HG02970 (cell line): ENCODE measurements at regions not wholly inside any gene's neighbourhood (a gene's known extent, or its start where the extent isn't known, plus 50 kb on each side); places are given as distances from the start of the nearest gene placed in this dataset.

ENCODE experiments used
- ATAC-seq: cut with Tn5 transposase; IDR thresholded peaks from one replicate; pipeline ENCODE4 v1.9.1; 2021; ENCODE audit warnings: mild to moderate bottlenecking, moderate library complexity, moderate number of reproducible peaks; ENCODE audit not compliant: unreplicated experiment, low FRiP score

- no peak for ATAC-seq
Observed at GRCh38 chr10:43986374-43986773, 337.7 kb upstream of the ZNF32 start.

- no peak for ATAC-seq
Observed at GRCh38 chr10:43985941-43986340, 337.3 kb upstream of the ZNF32 start.

- ATAC-seq, result no peak
Observed at GRCh38 chr10:43983856-43984271, 335.2 kb upstream of the ZNF32 start.

- no peak for ATAC-seq
Observed at GRCh38 chr10:43983405-43983804, 334.7 kb upstream of the ZNF32 start.

- no peak for ATAC-seq
Observed at GRCh38 chr10:43982250-43982649, 333.6 kb upstream of the ZNF32 start.

- no peak for ATAC-seq
Observed at GRCh38 chr10:43981696-43982095, 333.0 kb upstream of the ZNF32 start.

- ATAC-seq, result no peak
Observed at GRCh38 chr10:43981232-43981631, 332.6 kb upstream of the ZNF32 start.

- no peak for ATAC-seq
Observed at GRCh38 chr10:43980715-43981114, 332.0 kb upstream of the ZNF32 start.

- no peak for ATAC-seq
Observed at GRCh38 chr10:43980313-43980712, 331.6 kb upstream of the ZNF32 start.

GRCh38 chr10:43979551-43979950 is 330.9 kb upstream of the ZNF32 start:
- ATAC-seq, result no peak

GRCh38 chr10:43978936-43979335 is 330.3 kb upstream of the ZNF32 start:
- no peak for ATAC-seq

GRCh38 chr10:43978091-43978490 is 329.4 kb upstream of the ZNF32 start:
- ATAC-seq, result no peak

GRCh38 chr10:43976292-43976691 is 327.6 kb upstream of the ZNF32 start:
- no peak for ATAC-seq

- ATAC-seq, result no peak
Observed at GRCh38 chr10:43973801-43974200, 325.1 kb upstream of the ZNF32 start.

- no peak for ATAC-seq
Observed at GRCh38 chr10:43972976-43973647, 324.4 kb upstream of the ZNF32 start.

- ATAC-seq, result no peak
Observed at GRCh38 chr10:43971981-43972380, 323.3 kb upstream of the ZNF32 start.

- no peak for ATAC-seq
Observed at GRCh38 chr10:43971306-43971705, 322.6 kb upstream of the ZNF32 start.

GRCh38 chr10:43970717-43971116 is 322.0 kb upstream of the ZNF32 start:
- ATAC-seq, result no peak

GRCh38 chr10:43970018-43970698 is 321.5 kb upstream of the ZNF32 start:
- ATAC-seq, result no peak

- no peak for ATAC-seq
Observed at GRCh38 chr10:43969506-43969905, 320.8 kb upstream of the ZNF32 start.

GRCh38 chr10:43968961-43969360 is 320.3 kb upstream of the ZNF32 start:
- no peak for ATAC-seq

- ATAC-seq, result no peak
Observed at GRCh38 chr10:43968076-43968475, 319.4 kb upstream of the ZNF32 start.
